ENCODE measurements at regions not wholly inside any gene's neighbourhood (a gene's known extent, or its start where the extent isn't known, plus 50 kb on each side); places are given as distances from the start of the nearest gene placed in this dataset.

DNA sequence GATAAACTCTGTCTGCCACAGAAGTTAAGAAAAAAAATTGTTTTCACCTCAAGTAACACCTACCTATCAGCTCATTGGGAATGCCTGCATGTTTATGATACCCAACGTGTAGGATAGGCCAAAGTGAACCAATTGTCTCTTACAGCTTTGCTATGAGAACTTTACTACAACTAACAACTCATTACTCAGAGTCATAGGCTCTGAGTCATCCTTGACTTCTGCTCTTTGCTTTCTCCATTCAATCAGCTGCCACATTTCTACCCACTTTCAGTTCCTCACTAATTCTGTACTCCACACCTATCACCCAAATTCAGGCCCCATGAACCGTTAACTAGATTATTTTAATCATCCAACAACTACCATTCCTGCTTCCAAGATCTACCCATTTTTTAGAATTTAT lies 843.9 kb downstream of the TUSC7 start:
- no peaks in the 10 kb centered on the region for H3K36me3 ChIP-seq (ENCODE audit: control insufficient read depth, insufficient read depth, low read length)
- H3K9me3 ChIP-seq: no peaks in the 10 kb centered on the region
- TF ChIP-seq, protein P1, sequence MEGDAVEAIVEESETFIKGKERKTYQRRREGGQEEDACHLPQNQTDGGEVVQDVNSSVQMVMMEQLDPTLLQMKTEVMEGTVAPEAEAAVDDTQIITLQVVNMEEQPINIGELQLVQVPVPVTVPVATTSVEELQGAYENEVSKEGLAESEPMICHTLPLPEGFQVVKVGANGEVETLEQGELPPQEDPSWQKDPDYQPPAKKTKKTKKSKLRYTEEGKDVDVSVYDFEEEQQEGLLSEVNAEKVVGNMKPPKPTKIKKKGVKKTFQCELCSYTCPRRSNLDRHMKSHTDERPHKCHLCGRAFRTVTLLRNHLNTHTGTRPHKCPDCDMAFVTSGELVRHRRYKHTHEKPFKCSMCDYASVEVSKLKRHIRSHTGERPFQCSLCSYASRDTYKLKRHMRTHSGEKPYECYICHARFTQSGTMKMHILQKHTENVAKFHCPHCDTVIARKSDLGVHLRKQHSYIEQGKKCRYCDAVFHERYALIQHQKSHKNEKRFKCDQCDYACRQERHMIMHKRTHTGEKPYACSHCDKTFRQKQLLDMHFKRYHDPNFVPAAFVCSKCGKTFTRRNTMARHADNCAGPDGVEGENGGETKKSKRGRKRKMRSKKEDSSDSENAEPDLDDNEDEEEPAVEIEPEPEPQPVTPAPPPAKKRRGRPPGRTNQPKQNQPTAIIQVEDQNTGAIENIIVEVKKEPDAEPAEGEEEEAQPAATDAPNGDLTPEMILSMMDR (IDR thresholded peaks at IDR 0.05; ENCODE audit: insufficient read depth in 1 of 2, low read depth in 1 of 2, low read length in 1 of 2, severe bottlenecking in 1 of 2, unreplicated experiment in 1 of 2): no peak
- H3K4me3 ChIP-seq (ENCODE audit: low read depth, low read length): no peak overlapping the region
- H3K4me1 Mint-ChIP-seq (ENCODE audit: low read depth, unreplicated experiment): peaks cover under 1% of the 10 kb centered on the region
- no peaks in the 10 kb centered on the region for H3K36me3 Mint-ChIP-seq (ENCODE audit: insufficient read depth, unreplicated experiment)
- no peak overlapping the region for H3K27ac Mint-ChIP-seq (ENCODE audit: unreplicated experiment)
- no peaks in the 10 kb centered on the region for H3K4me1 ChIP-seq
- ChIA-PET CTCF (no interaction called here), POLR2A (no interaction called here)
- no peaks in the 10 kb centered on the region for H3K9me3 Mint-ChIP-seq (ENCODE audit: unreplicated experiment)
- no TSS peak for BruUV-seq (replicated peaks)
- H3K27me3 ChIP-seq (replicated peaks; ENCODE audit: control insufficient read depth, insufficient read depth, low read length): no peaks in the 10 kb centered on the region
- no peak for DNase-seq
- no peak overlapping the region for H3K4me3 Mint-ChIP-seq (ENCODE audit: unreplicated experiment)
- intact Hi-C loops (cut with micrococcal nuclease; ENCODE audit: unreplicated experiment): no loop called here
- H3K27me3 Mint-ChIP-seq (ENCODE audit: insufficient read depth, unreplicated experiment): peaks cover 2% of the 10 kb centered on the region

DNA sequence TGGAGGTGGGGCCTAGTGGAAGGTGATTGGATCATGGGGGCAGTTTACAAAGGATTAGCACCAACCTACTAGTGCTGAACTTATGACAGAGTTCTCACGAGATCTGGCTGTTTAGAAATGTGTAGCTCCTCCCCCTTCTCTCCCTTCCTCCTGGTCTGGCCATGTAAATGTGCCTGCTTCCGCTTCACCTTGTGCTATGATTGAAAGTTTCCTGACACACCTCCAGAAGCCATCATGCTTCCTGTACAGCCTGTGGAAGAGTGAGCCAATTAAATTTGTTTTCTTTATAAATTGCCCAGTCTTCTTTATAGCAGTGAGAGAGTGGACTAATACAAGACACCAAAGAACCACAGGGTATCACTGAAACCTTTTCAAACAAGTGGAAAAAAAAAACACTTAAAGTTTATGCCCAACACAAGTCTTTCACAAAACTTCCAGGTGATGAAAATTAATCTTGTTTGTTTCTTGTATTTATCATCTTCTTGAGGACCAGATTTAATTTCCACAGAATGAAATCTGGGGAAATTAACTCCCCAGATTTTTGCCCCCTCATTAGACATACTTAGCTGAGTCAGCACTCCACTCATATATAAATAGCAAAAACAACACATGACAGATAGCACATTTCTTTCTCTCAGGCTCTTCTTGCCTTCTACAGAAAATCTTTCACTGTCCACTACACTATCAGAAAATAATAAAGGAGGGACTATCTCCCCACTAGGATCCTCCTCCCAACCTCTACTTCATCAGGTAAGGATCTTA lies 847.2 kb downstream of the TUSC7 start:
- TF ChIP-seq, protein P1 (IDR thresholded peaks at IDR 0.05; ENCODE audit: insufficient read depth in 1 of 2, low read depth in 1 of 2, low read length in 1 of 2, severe bottlenecking in 1 of 2, unreplicated experiment in 1 of 2): no peak
- no peak overlapping the region for H3K4me3 ChIP-seq (ENCODE audit: low read depth, low read length)
- Mint-ChIP-seq H3K4me3 (ENCODE audit: unreplicated experiment) (no peak overlapping the region), H3K9me3 (ENCODE audit: unreplicated experiment) (no peaks in the 10 kb centered on the region), H3K4me1 (ENCODE audit: low read depth, unreplicated experiment) (peaks cover 6% of the 10 kb centered on the region), H3K27me3 (ENCODE audit: insufficient read depth, unreplicated experiment) (peaks cover 5% of the 10 kb centered on the region), H3K36me3 (ENCODE audit: insufficient read depth, unreplicated experiment) (no peaks in the 10 kb centered on the region), H3K27ac (ENCODE audit: unreplicated experiment) (no peak overlapping the region)
- no peaks in the 10 kb centered on the region for H3K4me1 ChIP-seq
- DNase-seq: no peak
- ChIA-PET POLR2A (no interaction called here), CTCF (no interaction called here)
- BruUV-seq (replicated peaks): no TSS peak
- no peaks in the 10 kb centered on the region for H3K9me3 ChIP-seq
- no peaks in the 10 kb centered on the region for H3K27me3 ChIP-seq (replicated peaks; ENCODE audit: control insufficient read depth, insufficient read depth, low read length)
- no peaks in the 10 kb centered on the region for H3K36me3 ChIP-seq (ENCODE audit: control insufficient read depth, insufficient read depth, low read length)
- intact Hi-C loops (cut with micrococcal nuclease; ENCODE audit: unreplicated experiment): no loop called here

DNA sequence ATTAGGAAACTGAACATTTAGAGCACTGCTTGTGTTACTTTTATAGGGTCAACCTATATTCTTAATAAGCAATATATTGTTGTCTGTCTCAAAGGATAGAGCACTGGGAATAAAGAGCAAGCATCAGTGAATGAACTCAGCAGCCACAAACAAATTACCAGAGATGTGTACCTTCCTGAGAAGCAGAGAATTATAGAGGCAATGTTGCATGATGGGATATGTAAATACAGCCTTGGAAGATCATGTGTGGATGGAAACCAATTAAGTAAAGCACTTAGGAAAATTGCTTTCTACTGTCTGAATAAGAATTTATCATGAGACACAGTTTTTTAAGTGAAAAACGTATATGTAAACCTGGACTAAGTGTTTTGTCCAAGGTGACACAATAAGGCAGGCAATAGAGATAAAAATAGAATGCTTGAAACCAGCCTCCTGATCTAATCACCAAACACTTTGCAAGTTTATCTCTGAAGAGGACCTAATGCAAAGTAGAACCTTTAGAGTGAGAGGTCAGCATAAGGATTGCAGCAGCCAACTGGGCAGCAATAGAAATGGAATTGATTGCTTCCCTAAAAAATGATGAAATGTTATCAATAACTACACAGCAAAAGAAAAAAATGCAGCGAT lies 848.0 kb downstream of the TUSC7 start:
- intact Hi-C loops (cut with micrococcal nuclease; ENCODE audit: unreplicated experiment): no loop called here
- H3K4me1 Mint-ChIP-seq (ENCODE audit: low read depth, unreplicated experiment): peaks cover 6% of the 10 kb centered on the region
- no peak for DNase-seq
- no peaks in the 10 kb centered on the region for H3K27me3 ChIP-seq (replicated peaks; ENCODE audit: control insufficient read depth, insufficient read depth, low read length)
- H3K4me3 Mint-ChIP-seq (ENCODE audit: unreplicated experiment): no peak overlapping the region
- H3K4me1 ChIP-seq: no peaks in the 10 kb centered on the region
- POLR2A ChIA-PET: no interaction called here
- no peak overlapping the region for H3K4me3 ChIP-seq (ENCODE audit: low read depth, low read length)
- BruUV-seq (replicated peaks): no TSS peak
- H3K9me3 Mint-ChIP-seq (ENCODE audit: unreplicated experiment): no peaks in the 10 kb centered on the region
- H3K9me3 ChIP-seq: no peaks in the 10 kb centered on the region
- H3K27me3 Mint-ChIP-seq (ENCODE audit: insufficient read depth, unreplicated experiment): peaks cover 2% of the 10 kb centered on the region
- CTCF ChIA-PET: no interaction called here
- H3K27ac Mint-ChIP-seq (ENCODE audit: unreplicated experiment): no peak overlapping the region
- TF ChIP-seq, protein P1 (IDR thresholded peaks at IDR 0.05; ENCODE audit: insufficient read depth in 1 of 2, low read depth in 1 of 2, low read length in 1 of 2, severe bottlenecking in 1 of 2, unreplicated experiment in 1 of 2): no peak
- H3K36me3 Mint-ChIP-seq (ENCODE audit: insufficient read depth, unreplicated experiment): no peaks in the 10 kb centered on the region
- H3K36me3 ChIP-seq (ENCODE audit: control insufficient read depth, insufficient read depth, low read length): no peaks in the 10 kb centered on the region
